ENCODE measurements at regions not wholly inside any gene's neighbourhood (a gene's known extent, or its start where the extent isn't known, plus 50 kb on each side); places are given as distances from the start of the nearest gene placed in this dataset.

DNA sequence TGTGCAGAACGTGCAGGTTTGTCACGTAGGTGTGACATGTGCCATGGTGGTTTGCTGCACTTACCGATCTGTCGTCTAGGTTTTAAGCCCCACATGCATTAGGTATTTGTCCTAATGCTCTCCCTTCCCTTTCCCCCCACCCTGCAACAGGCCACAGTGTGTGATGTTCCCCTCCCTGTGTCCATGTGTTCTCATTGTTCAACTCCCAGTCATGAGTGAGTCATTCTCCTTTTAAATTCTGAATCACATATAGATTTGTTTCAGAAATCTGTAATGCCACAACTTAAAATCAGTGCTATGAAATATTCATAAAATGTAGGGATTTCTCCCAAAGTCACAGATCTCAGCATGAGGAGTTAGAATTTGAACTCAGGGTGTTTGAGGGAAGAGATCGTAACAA, 552.5 kb upstream of the MBL2 start:
- peaks cover 3% of the 10 kb centered on the region for H3K4me1 ChIP-seq (ENCODE audit: control insufficient read depth, extremely low read depth, insufficient read depth, low read length)
- no peak for FAIRE-seq
- dilution Hi-C loops (cut with MboI; ENCODE audit: extremely low pct_ligation_motif_present, low sequenced_read_pairs), result no loop called here
- H3K9me1 ChIP-seq (ENCODE audit: control insufficient read depth, extremely low read depth, insufficient read depth, low read length), result no peaks in the 10 kb centered on the region
- H2AFZ ChIP-seq (ENCODE audit: control insufficient read depth, low read length), result no peak overlapping the region
- H3K9me3 ChIP-seq (ENCODE audit: control insufficient read depth, low read depth, low read length), result no peaks in the 10 kb centered on the region
- no peaks in the 10 kb centered on the region for H4K20me1 ChIP-seq (ENCODE audit: control insufficient read depth, extremely low read depth, insufficient read depth, low read length)
- H3K36me3 ChIP-seq (ENCODE audit: control insufficient read depth in 2 of 2, extremely low read depth in 1 of 2, insufficient read depth in 2 of 2, low read length in 2 of 2), result no peaks in the 10 kb centered on the region
- TF ChIP-seq, protein P1, sequence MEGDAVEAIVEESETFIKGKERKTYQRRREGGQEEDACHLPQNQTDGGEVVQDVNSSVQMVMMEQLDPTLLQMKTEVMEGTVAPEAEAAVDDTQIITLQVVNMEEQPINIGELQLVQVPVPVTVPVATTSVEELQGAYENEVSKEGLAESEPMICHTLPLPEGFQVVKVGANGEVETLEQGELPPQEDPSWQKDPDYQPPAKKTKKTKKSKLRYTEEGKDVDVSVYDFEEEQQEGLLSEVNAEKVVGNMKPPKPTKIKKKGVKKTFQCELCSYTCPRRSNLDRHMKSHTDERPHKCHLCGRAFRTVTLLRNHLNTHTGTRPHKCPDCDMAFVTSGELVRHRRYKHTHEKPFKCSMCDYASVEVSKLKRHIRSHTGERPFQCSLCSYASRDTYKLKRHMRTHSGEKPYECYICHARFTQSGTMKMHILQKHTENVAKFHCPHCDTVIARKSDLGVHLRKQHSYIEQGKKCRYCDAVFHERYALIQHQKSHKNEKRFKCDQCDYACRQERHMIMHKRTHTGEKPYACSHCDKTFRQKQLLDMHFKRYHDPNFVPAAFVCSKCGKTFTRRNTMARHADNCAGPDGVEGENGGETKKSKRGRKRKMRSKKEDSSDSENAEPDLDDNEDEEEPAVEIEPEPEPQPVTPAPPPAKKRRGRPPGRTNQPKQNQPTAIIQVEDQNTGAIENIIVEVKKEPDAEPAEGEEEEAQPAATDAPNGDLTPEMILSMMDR (optimal IDR thresholded peaks at IDR 0.05 in 1 of 3, IDR thresholded peaks at IDR 0.05 in 1 of 3, conservative IDR thresholded peaks at IDR 0.05 in 1 of 3; ENCODE audit: extremely low read depth in 1 of 3, insufficient read depth in 2 of 3, low read length in 3 of 3), result no peak
- TF ChIP-seq EZH2 (IDR thresholded peaks at IDR 0.05; ENCODE audit: low read length), result no peak
- H3K79me2 ChIP-seq (ENCODE audit: control insufficient read depth, insufficient read depth, low read length), result no peaks in the 10 kb centered on the region
- no peak overlapping the region for H3K27ac ChIP-seq (ENCODE audit: control insufficient read depth, insufficient read depth, low read length)
- H3K4me3 ChIP-seq (ENCODE audit: control insufficient read depth in 2 of 3, extremely low read depth in 1 of 3, insufficient read depth in 2 of 3, low read depth in 1 of 3, low read length in 3 of 3), result no peak overlapping the region
- no peaks in the 10 kb centered on the region for H3K27me3 ChIP-seq (ENCODE audit: control insufficient read depth, extremely low read depth, insufficient read depth, low read length)
- no peak overlapping the region for H3K9ac ChIP-seq (ENCODE audit: control insufficient read depth, extremely low read depth, insufficient read depth, low read length)
- H3K4me2 ChIP-seq (ENCODE audit: control insufficient read depth, extremely low read depth, insufficient read depth, low read depth, low read length), result no peak overlapping the region
- no peak for DNase-seq (ENCODE audit: low read depth, low spot score)

DNA sequence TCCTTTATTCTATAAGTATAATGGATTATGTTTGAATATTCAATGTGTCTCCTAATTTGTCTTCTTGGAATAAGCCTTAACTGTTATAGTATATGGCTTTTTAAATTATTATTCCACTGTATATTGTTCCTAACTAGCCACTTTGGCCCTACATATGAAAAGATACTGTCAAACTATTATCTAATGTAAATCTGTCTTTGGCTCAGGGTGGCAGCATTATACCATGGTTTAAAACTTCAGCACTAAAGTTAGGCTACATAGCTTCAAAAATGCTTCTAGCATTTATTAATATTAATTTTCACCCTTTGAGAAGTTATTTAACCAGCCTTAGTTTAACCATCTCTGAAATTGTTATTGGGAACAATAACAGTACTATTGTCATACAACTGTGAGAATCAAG, 543.1 kb upstream of the MBL2 start:
- no peaks in the 10 kb centered on the region for H3K36me3 ChIP-seq (ENCODE audit: control insufficient read depth in 2 of 2, extremely low read depth in 1 of 2, insufficient read depth in 2 of 2, low read length in 2 of 2)
- no peak for FAIRE-seq
- no peak overlapping the region for H2AFZ ChIP-seq (ENCODE audit: control insufficient read depth, low read length)
- H3K4me3 ChIP-seq (ENCODE audit: control insufficient read depth in 2 of 3, extremely low read depth in 1 of 3, insufficient read depth in 2 of 3, low read depth in 1 of 3, low read length in 3 of 3), result no peak overlapping the region
- no peaks in the 10 kb centered on the region for H3K9me3 ChIP-seq (ENCODE audit: control insufficient read depth, low read depth, low read length)
- dilution Hi-C loops (cut with MboI; ENCODE audit: extremely low pct_ligation_motif_present, low sequenced_read_pairs), result no loop called here
- no peak overlapping the region for H3K9ac ChIP-seq (ENCODE audit: control insufficient read depth, extremely low read depth, insufficient read depth, low read length)
- H3K27ac ChIP-seq (ENCODE audit: control insufficient read depth, insufficient read depth, low read length), result no peak overlapping the region
- no peaks in the 10 kb centered on the region for H3K27me3 ChIP-seq (ENCODE audit: control insufficient read depth, extremely low read depth, insufficient read depth, low read length)
- no peaks in the 10 kb centered on the region for H4K20me1 ChIP-seq (ENCODE audit: control insufficient read depth, extremely low read depth, insufficient read depth, low read length)
- no peak for TF ChIP-seq EZH2 (IDR thresholded peaks at IDR 0.05; ENCODE audit: low read length)
- TF ChIP-seq, protein P1 (optimal IDR thresholded peaks at IDR 0.05 in 1 of 3, IDR thresholded peaks at IDR 0.05 in 1 of 3, conservative IDR thresholded peaks at IDR 0.05 in 1 of 3; ENCODE audit: extremely low read depth in 1 of 3, insufficient read depth in 2 of 3, low read length in 3 of 3), result no peak
- no peak overlapping the region for H3K4me2 ChIP-seq (ENCODE audit: control insufficient read depth, extremely low read depth, insufficient read depth, low read depth, low read length)
- no peak for DNase-seq (ENCODE audit: low read depth, low spot score)
- H3K4me1 ChIP-seq (ENCODE audit: control insufficient read depth, extremely low read depth, insufficient read depth, low read length), result peaks cover 8% of the 10 kb centered on the region
- no peaks in the 10 kb centered on the region for H3K79me2 ChIP-seq (ENCODE audit: control insufficient read depth, insufficient read depth, low read length)
- no peaks in the 10 kb centered on the region for H3K9me1 ChIP-seq (ENCODE audit: control insufficient read depth, extremely low read depth, insufficient read depth, low read length)
